NCI-H1048 (cell line): ENCODE measurements at regions not wholly inside any gene's neighbourhood (a gene's known extent, or its start where the extent isn't known, plus 50 kb on each side); places are given as distances from the start of the nearest gene placed in this dataset.

Experiments
- DNase-seq: peaks from one replicate; lab custom pipeline; 2025; lab: John Stamatoyannopoulos, UW

- DNase-seq, result no peak
Observed at GRCh38 chr9:28747351-28747985, 1174.2 kb upstream of the C9orf72 start.

- DNase-seq, result no peak
Observed at GRCh38 chr9:28750136-28750535, 1176.9 kb upstream of the C9orf72 start.

- DNase-seq, result no peak
Observed at GRCh38 chr9:28758341-28758740, 1185.1 kb upstream of the C9orf72 start.

GRCh38 chr9:28758971-28759370, 1185.7 kb upstream of the C9orf72 start:
- DNase-seq, result no peak

GRCh38 chr9:28762167-28762566, 1188.9 kb upstream of the C9orf72 start:
- DNase-seq, result no peak

- DNase-seq, result no peak
Observed at GRCh38 chr9:28764532-28764931, 1191.3 kb upstream of the C9orf72 start.

- no peak for DNase-seq
Observed at GRCh38 chr9:28770226-28770625, 1196.9 kb upstream of the C9orf72 start.

- no peak for DNase-seq
Observed at GRCh38 chr9:28770827-28771226, 1197.5 kb upstream of the C9orf72 start.

GRCh38 chr9:28774433-28775235, 1201.4 kb upstream of the C9orf72 start:
- peak; percentile 27 for DNase-seq

GRCh38 chr9:28779243-28779642, 1206.0 kb upstream of the C9orf72 start:
- DNase-seq, result no peak

- DNase-seq, result no peak
Observed at GRCh38 chr9:28781481-28781880, 1208.2 kb upstream of the C9orf72 start.

- no peak for DNase-seq
Observed at GRCh38 chr9:28782630-28783029, 1209.3 kb upstream of the C9orf72 start.

- peak; percentile 37 for DNase-seq
Observed at GRCh38 chr9:28792716-28793115, 1219.4 kb upstream of the C9orf72 start.

- no peak for DNase-seq
Observed at GRCh38 chr9:28799876-28800275, 1226.6 kb upstream of the C9orf72 start.

GRCh38 chr9:28801144-28801799, 1228.0 kb upstream of the C9orf72 start:
- no peak for DNase-seq

- DNase-seq, result no peak
Observed at GRCh38 chr9:28805197-28805596, 1231.9 kb upstream of the C9orf72 start.

GRCh38 chr9:28808042-28808441, 1234.8 kb upstream of the C9orf72 start:
- DNase-seq, result no peak

GRCh38 chr9:28810388-28811075, 1237.3 kb upstream of the C9orf72 start:
- DNase-seq, result no peak

GRCh38 chr9:28820741-28821140, 1247.5 kb upstream of the C9orf72 start:
- no peak for DNase-seq

- DNase-seq, result no peak
Observed at GRCh38 chr9:28821240-28821639, 1248.0 kb upstream of the C9orf72 start.

GRCh38 chr9:28824432-28824963, 1251.2 kb upstream of the C9orf72 start:
- no peak for DNase-seq

GRCh38 chr9:28832168-28832770, 1259.0 kb upstream of the C9orf72 start:
- no peak for DNase-seq
